WI38 (cell line): ENCODE measurements at regions not wholly inside any gene's neighbourhood (a gene's known extent, or its start where the extent isn't known, plus 50 kb on each side); places are given as distances from the start of the nearest gene placed in this dataset.
"Not testable (repeated sequence)": the region's sequence is repeated elsewhere in the genome, so short reads cannot be mapped to it uniquely, and the experiment has no call there.

Experiments used
- H3K4me3 ChIP-seq: 2 replicates; pipeline ENCODE4 v1.5.1; 2011; ENCODE audit warnings: low read depth, mild to moderate bottlenecking, control low read depth, low read length
- TF ChIP-seq, protein P1 (sequence below): IDR thresholded peaks from 2 replicates; pipeline ENCODE4 v1.5.1; 2012; ENCODE audit warnings: low read depth, mild to moderate bottlenecking, control low read depth, low read length

DNA sequence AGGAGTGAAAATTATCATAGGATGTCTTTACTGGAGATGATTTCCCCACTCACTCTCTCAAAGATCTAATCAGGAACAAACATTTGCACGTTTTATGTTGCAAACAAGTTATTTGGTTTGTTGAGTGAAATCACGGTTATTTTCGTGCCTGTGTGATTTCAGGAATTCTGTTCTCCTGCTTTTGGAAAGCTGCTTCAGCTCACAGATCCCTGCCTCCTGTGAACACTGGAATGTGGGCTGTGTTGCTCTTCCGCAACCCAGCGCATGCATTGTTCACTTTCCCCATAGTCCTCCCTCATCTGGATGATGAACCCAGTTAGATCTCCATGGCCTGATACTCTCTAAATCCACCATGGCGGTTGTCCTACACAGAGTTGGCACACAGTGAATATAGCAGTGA, 91.0 kb downstream of the PLEKHG1 start:
- H3K4me3 ChIP-seq = no peak overlapping the region
- TF ChIP-seq, protein P1, sequence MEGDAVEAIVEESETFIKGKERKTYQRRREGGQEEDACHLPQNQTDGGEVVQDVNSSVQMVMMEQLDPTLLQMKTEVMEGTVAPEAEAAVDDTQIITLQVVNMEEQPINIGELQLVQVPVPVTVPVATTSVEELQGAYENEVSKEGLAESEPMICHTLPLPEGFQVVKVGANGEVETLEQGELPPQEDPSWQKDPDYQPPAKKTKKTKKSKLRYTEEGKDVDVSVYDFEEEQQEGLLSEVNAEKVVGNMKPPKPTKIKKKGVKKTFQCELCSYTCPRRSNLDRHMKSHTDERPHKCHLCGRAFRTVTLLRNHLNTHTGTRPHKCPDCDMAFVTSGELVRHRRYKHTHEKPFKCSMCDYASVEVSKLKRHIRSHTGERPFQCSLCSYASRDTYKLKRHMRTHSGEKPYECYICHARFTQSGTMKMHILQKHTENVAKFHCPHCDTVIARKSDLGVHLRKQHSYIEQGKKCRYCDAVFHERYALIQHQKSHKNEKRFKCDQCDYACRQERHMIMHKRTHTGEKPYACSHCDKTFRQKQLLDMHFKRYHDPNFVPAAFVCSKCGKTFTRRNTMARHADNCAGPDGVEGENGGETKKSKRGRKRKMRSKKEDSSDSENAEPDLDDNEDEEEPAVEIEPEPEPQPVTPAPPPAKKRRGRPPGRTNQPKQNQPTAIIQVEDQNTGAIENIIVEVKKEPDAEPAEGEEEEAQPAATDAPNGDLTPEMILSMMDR = no peak

- TF ChIP-seq, protein P1 = no peak
- H3K4me3 ChIP-seq = no peak overlapping the region
These were observed 91.8 kb downstream of the PLEKHG1 start for GRCh38 chr6:150691463-150691862.

DNA sequence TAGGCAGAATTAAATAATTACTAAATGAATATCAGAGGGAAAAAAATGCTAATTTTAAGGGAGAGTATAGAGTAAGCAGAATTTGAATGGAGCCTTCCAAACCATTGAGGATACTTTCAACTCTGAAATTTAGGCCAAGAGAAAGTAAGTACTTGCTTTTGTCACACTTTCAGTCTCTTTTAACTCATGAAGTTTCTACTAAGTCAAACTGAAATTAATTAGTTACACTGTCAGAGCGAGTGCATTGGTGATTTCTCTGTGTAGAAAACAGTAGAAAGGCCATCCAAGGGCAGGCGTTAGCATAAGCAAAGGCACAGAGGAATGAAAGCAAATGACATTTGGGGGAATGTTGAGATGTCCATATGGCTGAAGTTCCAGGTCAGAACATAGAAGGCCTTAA, 92.9 kb downstream of the PLEKHG1 start:
- no peak overlapping the region for H3K4me3 ChIP-seq
- TF ChIP-seq, protein P1 = no peak

DNA sequence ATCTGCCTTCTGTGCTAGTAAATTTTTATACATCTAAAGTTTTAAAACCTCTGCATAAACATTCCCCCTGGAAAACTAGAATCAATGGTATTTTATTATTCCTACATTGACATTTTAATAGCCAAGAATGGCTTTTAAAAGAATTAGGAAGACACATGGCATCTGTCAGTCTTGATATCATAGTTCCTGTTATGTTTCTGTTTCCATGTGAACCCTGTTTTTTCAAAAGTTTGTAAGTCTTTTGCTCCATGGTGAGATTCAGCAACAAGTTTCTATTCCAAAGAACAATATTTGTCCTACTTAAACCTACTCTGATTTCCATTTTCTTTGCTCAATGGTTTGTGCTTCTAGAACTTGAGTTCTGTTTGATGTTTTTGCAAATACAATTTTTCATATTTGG, 95.2 kb downstream of the PLEKHG1 start:
- no peak overlapping the region for H3K4me3 ChIP-seq
- TF ChIP-seq, protein P1 = no peak

DNA sequence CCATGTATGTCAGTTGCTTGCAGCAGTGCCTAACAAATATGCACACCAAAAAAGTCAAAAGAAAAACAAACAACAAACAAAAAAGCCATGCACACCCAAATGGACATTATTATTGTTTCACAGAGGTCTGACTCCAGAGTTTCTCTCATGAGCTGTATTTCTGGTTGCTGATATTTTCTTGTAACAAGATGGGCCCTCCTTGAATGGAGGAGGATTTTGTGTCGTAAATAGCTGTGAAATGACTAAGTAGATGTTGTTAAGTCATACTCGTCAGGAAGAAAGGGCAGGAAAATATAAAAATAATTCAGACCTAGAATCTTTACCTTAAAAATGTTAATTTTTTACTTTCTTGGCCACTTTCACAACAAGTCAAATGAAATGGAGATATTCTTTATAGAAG, 96.0 kb downstream of the PLEKHG1 start:
- TF ChIP-seq, protein P1 = no peak
- H3K4me3 ChIP-seq = no peak overlapping the region

DNA sequence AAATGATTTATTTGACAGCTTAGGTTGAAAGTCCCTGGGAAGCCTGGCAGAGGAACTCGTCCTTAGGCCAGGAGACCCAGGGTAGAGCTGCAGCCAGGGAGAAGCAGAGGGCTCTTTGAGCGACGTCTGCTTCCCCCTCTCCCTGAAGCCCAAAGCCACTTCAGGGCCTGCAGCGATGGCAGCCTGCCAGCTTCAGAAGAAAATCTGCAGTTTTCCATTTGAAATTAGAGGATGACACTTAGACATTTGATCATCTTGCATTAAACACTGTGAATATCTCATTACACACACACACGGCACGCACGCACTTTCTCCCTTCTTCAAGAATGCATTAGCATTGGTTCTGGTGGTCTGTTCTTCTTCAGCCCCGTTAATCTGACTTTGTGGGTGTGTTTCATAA, 96.5 kb downstream of the PLEKHG1 start:
- TF ChIP-seq, protein P1 = no peak
- no peak overlapping the region for H3K4me3 ChIP-seq

DNA sequence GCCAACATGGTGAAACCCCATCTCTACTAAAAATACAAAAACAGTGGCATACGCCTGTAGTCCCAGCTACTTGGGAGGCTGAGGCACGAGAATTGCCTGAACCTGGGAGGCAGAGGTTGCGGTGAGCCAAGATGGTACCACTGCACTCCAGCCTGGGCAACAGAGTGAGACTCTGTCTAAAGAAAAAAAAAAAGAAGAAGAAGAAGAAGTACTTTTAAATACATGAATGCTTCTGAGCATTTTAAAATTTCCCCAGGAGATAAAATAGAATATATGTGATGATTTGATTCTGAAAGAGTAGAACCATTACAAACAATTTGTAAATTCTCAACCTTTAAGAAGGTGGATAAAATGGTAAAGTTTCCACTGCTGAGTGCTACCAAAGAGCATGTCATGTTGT, 97.2 kb downstream of the PLEKHG1 start:
- H3K4me3 ChIP-seq = not testable (repeated sequence)

DNA sequence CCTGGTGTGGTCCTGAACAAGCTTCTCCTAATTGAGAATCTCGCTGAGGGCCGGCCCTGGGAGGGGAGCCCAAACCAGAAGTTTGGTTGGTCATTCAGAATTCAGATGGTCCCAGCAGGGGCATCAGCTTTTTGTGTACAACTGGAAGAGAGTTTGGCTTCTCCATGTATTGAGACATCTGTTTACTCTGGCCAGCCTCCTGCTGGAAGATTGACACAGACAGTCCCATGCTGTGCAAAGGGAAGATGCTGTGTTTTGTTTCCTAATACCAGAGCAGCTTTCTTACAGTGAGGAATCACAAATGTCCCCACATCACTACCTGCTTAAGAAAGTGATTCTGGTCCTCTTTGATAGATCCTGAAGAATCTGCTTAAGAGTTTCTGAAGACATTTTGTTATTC, 97.8 kb downstream of the PLEKHG1 start:
- no peak overlapping the region for H3K4me3 ChIP-seq

More for the DNA sequence above, 97.8 kb downstream of the PLEKHG1 start:
- TF ChIP-seq, protein P1 = no peak
